B cell (primary cell): ENCODE measurements at regions not wholly inside any gene's neighbourhood (a gene's known extent, or its start where the extent isn't known, plus 50 kb on each side); places are given as distances from the start of the nearest gene placed in this dataset.
"Not testable (repeated sequence)": the region's sequence is repeated elsewhere in the genome, so short reads cannot be mapped to it uniquely, and the experiment has no call there.

Experiments used
- ATAC-seq: fragments of 200-7000 bp; cut with Tn5 transposase; one replicate; pipeline ENCODE4 v1.10.0; 2021; ENCODE audit warnings: low read depth, mild to moderate bottlenecking, moderate number of reproducible peaks, moderate library complexity
- CTCF ChIA-PET: fragments of 350-600 bp; sonication (Branson Sonifier 250); formaldehyde crosslinking; loops from one replicate; lab custom pipeline; 2021; ENCODE audit warnings: antibody characterized with exemption, inconsistent platforms; lab: Charles Lee
- POLR2A ChIA-PET: fragments of 350-600 bp; sonication (Branson Sonifier 250); formaldehyde crosslinking; loops from one replicate; lab custom pipeline; 2021; ENCODE audit warnings: antibody characterized with exemption; lab: Charles Lee
- DNase-seq: peaks from one replicate; pipeline ENCODE4 v3.0.0; 2013
- H2AFZ ChIP-seq: 2 replicates; pipeline ENCODE4 v1.6.1; 2012; ENCODE audit warnings: mild to moderate bottlenecking, low read depth, low read length; ENCODE audit not compliant: insufficient read depth, poor library complexity, severe bottlenecking
- H3K27ac ChIP-seq, 2 donors: 1 replicate in 1 of 2; 2 replicates in 1 of 2; pipeline ENCODE4 v1.5.1; 2012 to 2013; ENCODE audit warnings: low read length in 2 of 2, mild to moderate bottlenecking in 2 of 2, moderate library complexity in 1 of 2
- H3K27me3 ChIP-seq, 4 experiments: fragments of 200-600 bp in 1 of 4; sonication (generic) in 1 of 4; replicated peaks in 1 of 4; 1 replicate in 2 of 4; 2 replicates in 2 of 4; pipeline versions ENCODE4 v1.6.1 to v1.7.0; 2013 to 2016; ENCODE audit warnings: low read length in 3 of 4, mild to moderate bottlenecking in 2 of 4, mixed read lengths in 1 of 4, moderate library complexity in 1 of 4; ENCODE audit not compliant: insufficient read depth in 4 of 4, control insufficient read depth in 3 of 4; ENCODE audit errors: control extremely low read depth in 1 of 4
- H3K36me3 ChIP-seq, 2 experiments: replicated peaks in 1 of 2; 1 replicate in 1 of 2; 2 replicates in 1 of 2; pipeline versions ENCODE4 v1.6.1 to v1.7.1; 2013; ENCODE audit warnings: low read length in 1 of 2; ENCODE audit not compliant: insufficient read depth in 2 of 2, control insufficient read depth in 1 of 2; ENCODE audit errors: control extremely low read depth in 1 of 2, extremely low read depth in 1 of 2
- H3K4me1 ChIP-seq, 2 donors: fragments of 200-600 bp in 1 of 2; sonication (generic) in 1 of 2; 1 replicate in 1 of 2; 2 replicates in 1 of 2; pipeline versions ENCODE4 v1.5.1 to v1.6.1; 2013 to 2017; ENCODE audit warnings: low read length in 2 of 2; ENCODE audit not compliant: control insufficient read depth in 2 of 2, insufficient read depth in 2 of 2
- H3K4me2 ChIP-seq: replicated peaks from 2 replicates; pipeline ENCODE3; 2012; ENCODE audit warnings: mild to moderate bottlenecking, low read depth, low read length; ENCODE audit not compliant: poor library complexity, severe bottlenecking
- H3K4me3 ChIP-seq, 5 experiments: fragments of 200-600 bp in 1 of 5; sonication (generic) in 1 of 5; 1 replicate in 3 of 5; 2 replicates in 2 of 5; pipeline versions ENCODE4 v1.5.1 to v1.7.0; 2011 to 2016; ENCODE audit warnings: low read length in 4 of 5, mild to moderate bottlenecking in 4 of 5, low read depth in 2 of 5, control low read depth in 1 of 5, moderate library complexity in 1 of 5; ENCODE audit not compliant: insufficient read depth in 1 of 5; ENCODE audit errors: control extremely low read depth in 1 of 5, extremely low read depth in 1 of 5
- H3K79me2 ChIP-seq: fragments of 200-600 bp; sonication (generic); one replicate; pipeline ENCODE4 v1.6.0; 2016; ENCODE audit warnings: low read length; ENCODE audit not compliant: control insufficient read depth, insufficient read depth
- H3K9ac ChIP-seq: fragments of 200-600 bp; sonication (generic); 2 replicates; pipeline ENCODE4 v1.6.1; 2017; ENCODE audit warnings: mild to moderate bottlenecking, low read length, moderate library complexity
- H3K9me3 ChIP-seq, 3 donors: one replicate each; pipeline versions ENCODE4 v1.6.1 to v1.7.1; 2013; ENCODE audit warnings: low read length in 2 of 3; ENCODE audit not compliant: control insufficient read depth in 2 of 3, insufficient read depth in 1 of 3; ENCODE audit errors: control extremely low read depth in 1 of 3
- H4K20me1 ChIP-seq: 2 replicates; pipeline ENCODE4 v1.6.0; 2012; ENCODE audit warnings: mild to moderate bottlenecking, low read length; ENCODE audit not compliant: insufficient read depth, control insufficient read depth, poor library complexity, severe bottlenecking
- H3K27ac Mint-ChIP-seq: one replicate; pipeline ENCODE4 v1.8.0; 2021; ENCODE audit warnings: mixed read lengths
- H3K27me3 Mint-ChIP-seq: one replicate; pipeline ENCODE4 v1.8.0; 2021; ENCODE audit warnings: mixed read lengths
- H3K4me1 Mint-ChIP-seq: one replicate; pipeline ENCODE4 v1.8.0; 2021; ENCODE audit warnings: mixed read lengths
- H3K4me3 Mint-ChIP-seq: one replicate; pipeline ENCODE4 v1.8.0; 2021; ENCODE audit warnings: mixed read lengths
- H3K9me3 Mint-ChIP-seq: one replicate; pipeline ENCODE4 v1.8.0; 2022; ENCODE audit warnings: mixed read lengths; ENCODE audit not compliant: insufficient read depth
- EZH2 ChIP-seq: IDR thresholded peaks from 2 replicates; pipeline ENCODE4 v1.6.1; 2012; ENCODE audit warnings: borderline replicate concordance, low read depth, mild to moderate bottlenecking, moderate library complexity, low read length; ENCODE audit not compliant: insufficient read depth, poor library complexity, severe bottlenecking
- WGBS: methylation state at CpG from one replicate; pipeline ENCODE4 v1.1.5; 2013; ENCODE audit warnings: missing lambda C conversion rate; ENCODE audit not compliant: insufficient coverage; 5-methylcytosine and 5-hydroxymethylcytosine counted together
- intact Hi-C: fragments of 100-400 bp; cut with micrococcal nuclease; formaldehyde crosslinking; loops from one replicate; pipeline ENCODE4 v1.10.0; 2022
- TF ChIP-seq, protein P1 (sequence below): fragments of 200-600 bp; IDR thresholded peaks from one replicate; pipeline ENCODE4 v1.8.0; 2022; ENCODE audit warnings: antibody characterized with exemption, mild to moderate bottlenecking

DNA sequence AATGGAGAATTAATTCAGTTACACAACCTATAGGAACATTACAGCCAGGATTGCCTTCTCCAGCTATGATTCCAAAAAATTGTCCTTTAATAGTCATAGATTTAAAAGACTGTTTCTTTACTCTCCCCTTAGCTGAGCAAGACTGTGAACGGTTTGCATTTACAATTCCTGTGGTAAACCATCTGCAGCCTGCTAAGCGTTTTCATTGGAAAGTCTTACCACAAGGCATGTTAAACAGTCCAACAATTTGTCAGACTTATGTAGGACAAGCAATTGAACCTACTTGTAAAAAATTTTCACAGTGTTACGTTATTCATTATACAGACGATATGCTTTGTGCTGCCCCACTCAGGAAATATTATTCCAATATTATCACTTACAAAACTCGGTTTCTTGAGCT, 140.6 kb upstream of the ZNF91 start:
- H3K79me2 ChIP-seq, H3K9ac ChIP-seq, H3K4me1 ChIP-seq, DNase-seq, H3K4me3 Mint-ChIP-seq, H3K27me3 ChIP-seq, H3K9me3 Mint-ChIP-seq, H3K4me2 ChIP-seq, CTCF ChIA-PET, H3K4me1 Mint-ChIP-seq, ATAC-seq, POLR2A ChIA-PET, H3K4me3 ChIP-seq, intact Hi-C loops, H3K27me3 Mint-ChIP-seq, H3K27ac ChIP-seq, H2AFZ ChIP-seq, H4K20me1 ChIP-seq, H3K36me3 ChIP-seq, H3K27ac Mint-ChIP-seq: not testable (repeated sequence)
- 79% methylated on average over 5 of the region's 5 CpGs for WGBS
- H3K9me3 ChIP-seq = peaks cover 0 to 17% (median 2%) of the 10 kb centered on the region in 3 donors

DNA sequence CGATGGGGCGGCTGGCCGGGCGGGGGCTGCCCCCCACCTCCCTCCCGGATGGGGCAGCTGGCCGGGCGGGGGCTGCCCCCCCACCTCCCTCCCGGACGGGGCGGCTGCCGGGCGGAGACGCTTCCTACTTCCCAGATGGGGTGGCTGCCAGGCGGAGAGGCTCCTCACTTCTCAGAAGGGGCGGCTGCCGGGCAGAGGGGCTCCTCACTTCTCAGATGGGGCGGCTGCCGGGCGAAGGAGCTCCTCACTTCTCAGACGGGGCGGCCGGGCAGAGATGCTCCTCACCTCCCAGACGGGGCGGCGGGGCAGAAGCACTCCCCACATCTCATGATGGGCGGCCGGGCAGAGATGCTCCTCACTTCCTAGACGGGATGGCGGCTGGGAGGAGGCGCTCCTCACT, 138.2 kb upstream of the ZNF91 start:
- WGBS = 97% methylated on average over 17 of the region's 30 CpGs
- H3K79me2 ChIP-seq = not testable (repeated sequence)

DNA sequence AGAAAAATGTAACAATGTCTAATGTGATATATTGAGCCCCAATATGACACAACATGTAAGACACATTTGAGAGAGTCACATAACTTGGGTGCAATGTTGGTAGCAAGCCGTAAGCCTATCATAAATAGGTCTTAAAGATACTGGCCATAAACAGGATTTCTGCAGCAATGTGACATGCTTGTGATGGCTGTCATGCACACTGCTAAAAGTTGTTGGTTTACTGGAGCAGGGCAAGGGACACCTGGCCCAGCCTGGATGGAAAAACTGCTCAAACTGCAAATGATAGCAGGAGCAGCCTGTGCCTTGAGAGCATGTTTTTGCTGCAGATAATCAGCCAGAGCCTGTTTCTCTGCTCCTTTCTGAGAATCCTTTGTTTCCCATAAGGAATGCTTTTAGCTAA, 136.7 kb upstream of the ZNF91 start:
- Histone ChIP-seq H3K79me2 (no peaks in the 10 kb centered on the region), H4K20me1 (no peaks in the 10 kb centered on the region), H3K27ac (no peak overlapping the region), H3K36me3 (no peaks in the 10 kb centered on the region), H3K4me1 (no peaks in the 10 kb centered on the region), H2AFZ (no peak overlapping the region), H3K9me3 (peaks cover 4 to 33% (median 6%) of the 10 kb centered on the region in 3 donors), H3K27me3 (no peaks in the 10 kb centered on the region), H3K9ac (no peak overlapping the region), H3K4me3 (no peak overlapping the region), H3K4me2 (no peak overlapping the region)
- 100% methylated on average over 1 of the region's 1 CpG for WGBS
- Mint-ChIP-seq H3K4me3 (no peak overlapping the region), H3K9me3 (peaks cover 14% of the 10 kb centered on the region), H3K27ac (no peak overlapping the region), H3K27me3 (no peaks in the 10 kb centered on the region), H3K4me1 (no peaks in the 10 kb centered on the region)
- ATAC-seq (no peak), DNase-seq (no peak)
- intact Hi-C loops = no loop called here
- CTCF ChIA-PET = no interaction called here
- POLR2A ChIA-PET = no interaction called here
- TF ChIP-seq, protein P1, sequence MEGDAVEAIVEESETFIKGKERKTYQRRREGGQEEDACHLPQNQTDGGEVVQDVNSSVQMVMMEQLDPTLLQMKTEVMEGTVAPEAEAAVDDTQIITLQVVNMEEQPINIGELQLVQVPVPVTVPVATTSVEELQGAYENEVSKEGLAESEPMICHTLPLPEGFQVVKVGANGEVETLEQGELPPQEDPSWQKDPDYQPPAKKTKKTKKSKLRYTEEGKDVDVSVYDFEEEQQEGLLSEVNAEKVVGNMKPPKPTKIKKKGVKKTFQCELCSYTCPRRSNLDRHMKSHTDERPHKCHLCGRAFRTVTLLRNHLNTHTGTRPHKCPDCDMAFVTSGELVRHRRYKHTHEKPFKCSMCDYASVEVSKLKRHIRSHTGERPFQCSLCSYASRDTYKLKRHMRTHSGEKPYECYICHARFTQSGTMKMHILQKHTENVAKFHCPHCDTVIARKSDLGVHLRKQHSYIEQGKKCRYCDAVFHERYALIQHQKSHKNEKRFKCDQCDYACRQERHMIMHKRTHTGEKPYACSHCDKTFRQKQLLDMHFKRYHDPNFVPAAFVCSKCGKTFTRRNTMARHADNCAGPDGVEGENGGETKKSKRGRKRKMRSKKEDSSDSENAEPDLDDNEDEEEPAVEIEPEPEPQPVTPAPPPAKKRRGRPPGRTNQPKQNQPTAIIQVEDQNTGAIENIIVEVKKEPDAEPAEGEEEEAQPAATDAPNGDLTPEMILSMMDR = no peak
- no peak for TF ChIP-seq EZH2

More for the DNA sequence above, 138.2 kb upstream of the ZNF91 start:
- H2AFZ ChIP-seq, H3K4me1 Mint-ChIP-seq, H3K4me3 ChIP-seq, H3K4me3 Mint-ChIP-seq, H3K36me3 ChIP-seq, H3K27ac Mint-ChIP-seq, H3K4me2 ChIP-seq, POLR2A ChIA-PET, H3K27me3 ChIP-seq, H3K27me3 Mint-ChIP-seq, H3K27ac ChIP-seq, intact Hi-C loops, H4K20me1 ChIP-seq, H3K4me1 ChIP-seq, ATAC-seq, H3K9ac ChIP-seq, H3K9me3 Mint-ChIP-seq, CTCF ChIA-PET, DNase-seq: not testable (repeated sequence)
- peaks cover 1 to 33% (median 4%) of the 10 kb centered on the region in 3 donors for H3K9me3 ChIP-seq
